8988T (cell line): ENCODE measurements at regions not wholly inside any gene's neighbourhood (a gene's known extent, or its start where the extent isn't known, plus 50 kb on each side); places are given as distances from the start of the nearest gene placed in this dataset.
"Not testable (repeated sequence)": the region's sequence is repeated elsewhere in the genome, so short reads cannot be mapped to it uniquely, and the experiment has no call there.

Experiments
- DNase-seq: peaks from one replicate; pipeline ENCODE4 v3.0.0; 2011

DNA sequence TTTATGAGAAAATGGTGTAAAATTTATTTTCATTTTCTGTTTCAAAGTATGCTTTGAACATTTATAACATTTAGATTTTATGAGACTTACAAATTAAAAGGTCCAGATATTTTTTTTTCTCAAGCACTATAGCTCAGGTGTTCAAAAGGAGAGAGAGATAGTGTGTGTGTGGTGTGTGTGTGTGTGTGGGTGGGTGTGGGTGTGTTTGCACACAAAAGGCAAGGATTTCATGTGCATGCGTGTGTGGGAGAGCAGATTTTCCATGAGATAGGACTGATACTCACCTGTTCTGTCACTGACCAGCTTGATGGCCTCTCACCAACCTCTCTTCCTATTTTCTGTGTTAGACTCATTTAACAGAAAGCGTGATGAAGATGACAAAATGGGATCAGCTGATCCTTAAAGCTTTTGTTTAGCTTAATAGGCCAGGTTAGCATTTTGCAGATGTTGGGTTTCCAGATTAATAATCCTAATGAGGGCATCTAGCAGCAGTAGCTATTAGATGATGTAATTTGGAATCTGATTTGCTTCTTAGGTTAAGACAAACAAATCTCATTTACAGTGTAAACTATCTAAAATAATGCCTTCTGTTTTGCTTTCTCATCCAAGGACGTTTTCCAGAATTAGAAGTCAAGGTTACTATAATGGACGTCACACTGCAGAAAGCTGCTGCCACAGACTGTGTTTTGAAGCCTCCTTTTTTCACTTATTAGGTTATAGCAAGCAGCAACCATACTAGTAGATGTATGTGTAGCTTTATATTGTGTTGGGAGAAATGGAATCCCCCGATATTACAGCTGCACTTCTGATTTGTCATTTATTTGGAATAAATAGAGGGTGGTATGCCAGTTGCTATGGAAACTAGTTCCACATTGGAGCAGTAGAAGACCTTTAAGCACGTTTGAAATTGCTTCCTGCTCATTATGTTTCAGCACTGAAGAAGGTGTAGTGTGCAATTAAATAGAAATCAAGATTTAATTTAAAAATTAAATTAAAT lies 355.6 kb downstream of the TAF11L14 start:
- DNase-seq: no peak

DNA sequence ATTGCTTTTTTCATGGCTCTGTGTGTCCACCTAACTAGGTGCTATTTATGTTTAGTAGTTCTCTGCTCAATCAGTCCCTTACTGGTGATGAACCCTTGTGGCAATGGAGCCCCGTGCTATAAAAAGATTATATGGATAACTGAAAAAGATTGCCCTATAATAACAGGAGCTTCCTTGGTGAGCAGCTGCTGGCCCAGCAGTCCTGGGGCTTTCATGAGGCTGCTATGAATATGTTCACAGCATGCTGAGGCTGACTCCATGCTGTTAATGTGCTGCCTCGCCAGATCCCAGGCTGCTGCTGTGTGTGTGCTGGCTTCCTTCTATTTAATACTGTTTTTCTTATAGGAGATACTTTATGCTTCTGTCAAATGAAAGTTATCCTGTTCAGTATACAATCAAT lies 357.5 kb downstream of the TAF11L14 start:
- no peak for DNase-seq

DNA sequence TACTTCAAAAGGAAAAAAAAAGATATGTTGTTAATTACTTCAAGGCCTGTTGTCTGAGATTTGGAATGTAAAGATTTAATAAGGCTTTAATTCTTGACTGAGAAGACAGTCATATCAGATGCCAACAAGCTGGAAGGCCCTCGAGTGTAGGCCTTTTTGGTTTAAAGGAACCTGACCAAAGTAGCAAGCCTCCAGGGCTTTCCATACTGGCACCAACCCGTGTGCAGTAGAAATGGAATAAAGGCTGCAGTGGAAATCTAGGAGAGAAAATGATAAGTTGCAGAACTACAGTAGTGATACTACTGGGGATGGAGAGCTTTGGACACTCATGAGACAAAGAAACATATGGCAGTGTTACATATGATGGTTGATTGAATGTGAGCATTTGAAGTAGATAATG lies 358.0 kb downstream of the TAF11L14 start:
- DNase-seq: no peak

DNA sequence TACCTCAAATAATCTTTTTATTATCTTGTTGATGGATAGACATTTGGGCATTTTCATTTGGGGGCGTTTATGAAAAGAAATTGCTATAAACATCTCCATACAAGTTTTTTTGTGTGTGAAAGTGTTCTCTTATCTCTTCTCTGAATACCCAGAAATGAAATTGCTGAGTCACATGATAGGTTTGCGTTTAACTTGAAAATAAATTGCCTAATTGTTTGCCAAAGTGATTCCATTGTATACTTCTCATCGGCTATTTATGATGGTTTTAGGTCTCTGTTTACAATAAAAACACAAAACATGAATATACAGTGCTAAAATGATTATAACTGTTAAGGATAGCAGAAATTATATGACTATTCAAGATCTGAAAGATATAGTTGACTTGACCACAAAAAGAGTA lies 361.7 kb downstream of the TAF11L14 start:
- DNase-seq: no peak

- no peak for DNase-seq
Measured at GRCh38 chr5:17999858-18000257, 365.6 kb downstream of the TAF11L14 start.

- no peak for DNase-seq
Measured at GRCh38 chr5:18000744-18001143, 366.5 kb downstream of the TAF11L14 start.

- no peak for DNase-seq
Measured at GRCh38 chr5:18003312-18003711, 369.1 kb downstream of the TAF11L14 start.

DNA sequence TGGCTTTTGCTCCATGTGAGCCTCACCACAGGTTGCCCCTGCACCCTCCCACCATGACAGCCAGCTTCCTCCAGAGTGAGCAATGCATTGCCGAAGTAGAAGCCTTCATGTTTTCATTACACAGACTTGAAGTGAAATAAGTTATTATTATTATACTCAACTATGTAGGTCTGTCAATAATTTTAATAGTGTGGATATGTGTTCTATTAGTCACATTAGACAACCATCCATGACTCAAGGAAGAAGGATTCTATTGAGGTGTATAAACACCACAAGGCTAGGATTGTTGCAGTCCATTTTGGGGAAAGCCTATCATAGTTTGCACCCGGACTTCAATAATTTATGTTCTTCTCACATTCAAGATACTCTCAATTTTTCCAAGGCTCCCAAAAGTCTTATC lies 369.5 kb downstream of the TAF11L14 start:
- no peak for DNase-seq

DNA sequence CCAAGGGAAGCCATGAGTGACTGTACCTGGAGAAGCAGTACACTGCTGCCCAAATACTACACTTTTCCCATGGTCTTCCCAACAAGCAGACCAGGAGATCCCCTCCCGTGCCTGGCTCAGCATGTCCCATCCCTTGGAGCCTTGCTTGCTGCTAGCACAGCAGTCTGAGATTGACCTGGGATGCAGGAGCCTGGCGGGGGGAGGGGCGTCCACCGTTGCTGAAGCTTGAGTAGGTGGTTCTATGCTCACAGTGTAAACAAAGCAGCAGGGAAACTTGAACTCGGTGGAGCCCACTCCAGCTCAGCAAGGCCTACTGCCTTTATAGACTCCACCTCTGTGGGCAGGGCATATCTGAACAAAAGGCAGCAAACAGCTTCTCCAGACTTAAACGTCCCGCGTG lies 372.0 kb downstream of the TAF11L14 start:
- DNase-seq: not testable (repeated sequence)

DNA sequence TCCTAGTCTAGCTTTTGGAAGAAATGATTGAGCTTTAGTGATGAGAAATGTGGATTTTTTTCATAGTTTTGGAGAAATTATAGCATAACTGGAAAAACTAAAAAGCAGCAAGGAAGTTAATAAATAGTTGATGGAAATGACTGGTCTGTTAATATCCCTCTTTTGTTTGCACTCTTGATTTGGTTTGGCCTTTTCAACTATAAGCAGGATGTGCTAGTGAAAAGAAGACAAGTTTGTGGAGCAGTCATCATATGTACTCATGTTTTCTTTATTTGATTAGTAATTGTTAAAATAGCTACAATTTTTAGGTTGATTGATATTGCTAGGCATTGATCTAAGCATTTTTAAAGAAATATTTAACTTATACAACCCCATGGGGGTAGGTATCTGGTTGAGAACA lies 374.7 kb downstream of the TAF11L14 start:
- DNase-seq: no peak

GRCh38 chr5:18010053-18010452 lies 375.8 kb downstream of the TAF11L14 start:
- DNase-seq: no peak

DNA sequence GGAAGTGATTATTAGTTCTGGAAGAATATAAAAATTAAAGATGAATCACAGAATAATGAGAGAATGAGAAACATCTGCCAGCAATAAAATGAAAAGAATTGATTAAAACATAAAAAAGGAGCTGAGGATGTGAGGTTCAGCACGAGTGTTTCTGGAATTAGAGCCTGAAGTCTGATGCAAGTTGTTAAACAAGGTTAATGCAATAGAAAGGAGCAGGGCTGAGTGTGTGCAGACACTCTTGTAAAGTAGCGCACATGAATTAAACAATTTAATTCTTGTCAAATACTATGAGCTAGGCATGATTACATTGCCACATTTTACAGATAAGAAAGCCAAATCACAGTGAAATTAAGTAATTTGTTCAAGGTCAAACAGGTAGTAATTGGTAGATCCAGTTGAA lies 384.2 kb downstream of the TAF11L14 start:
- DNase-seq: no peak

GRCh38 chr5:18023275-18023674 lies 389.0 kb downstream of the TAF11L14 start:
- no peak for DNase-seq

- DNase-seq: no peak
Measured at GRCh38 chr5:18023986-18024385, 389.7 kb downstream of the TAF11L14 start.

DNA sequence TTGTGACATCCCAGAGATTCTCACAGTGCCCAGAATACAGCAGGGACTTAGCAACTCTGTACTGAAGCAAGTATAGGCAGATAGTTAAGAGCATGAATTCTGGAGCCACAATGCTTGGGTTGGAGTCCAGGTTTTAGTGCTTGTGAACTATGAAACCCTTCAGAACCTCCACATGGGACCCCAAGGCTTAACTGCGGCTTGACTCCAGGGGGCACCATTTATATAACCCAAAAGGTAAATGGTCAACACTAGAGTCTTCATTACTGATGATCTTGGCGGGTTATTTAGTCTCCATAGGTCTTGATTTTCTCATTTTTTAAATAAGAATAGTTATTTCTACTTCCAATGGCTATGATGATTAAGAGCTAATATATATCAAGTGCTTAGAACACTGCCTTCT lies 390.3 kb downstream of the TAF11L14 start:
- no peak for DNase-seq

- no peak for DNase-seq
Measured at GRCh38 chr5:18027241-18027867, 393.1 kb downstream of the TAF11L14 start.

- DNase-seq: no peak
Measured at GRCh38 chr5:18028036-18028435, 393.8 kb downstream of the TAF11L14 start.

- no peak for DNase-seq
Measured at GRCh38 chr5:18032744-18033143, 398.5 kb downstream of the TAF11L14 start.

- no peak for DNase-seq
Measured at GRCh38 chr5:18036531-18036930, 402.3 kb downstream of the TAF11L14 start.

GRCh38 chr5:18037718-18038117 lies 403.5 kb downstream of the TAF11L14 start:
- DNase-seq: no peak

DNA sequence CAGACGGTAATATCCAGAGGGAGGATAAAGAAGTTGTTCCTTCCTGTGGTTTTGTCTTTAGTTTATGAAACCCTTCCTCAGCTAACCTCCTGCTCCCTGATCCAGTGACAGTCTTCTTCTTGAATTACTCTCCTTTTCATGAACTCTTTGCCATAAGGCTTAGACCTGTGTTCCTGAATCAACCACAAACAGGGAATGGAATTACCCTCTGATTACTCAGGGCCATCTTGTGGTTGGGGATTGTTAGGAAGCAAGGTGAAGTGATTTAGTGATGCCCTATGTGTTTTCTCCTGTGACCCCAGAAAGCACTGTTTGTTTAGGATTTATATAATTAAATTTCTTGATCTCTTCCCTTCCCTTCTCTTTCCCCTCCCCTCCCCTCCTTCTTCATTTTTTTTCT lies 409.1 kb downstream of the TAF11L14 start:
- DNase-seq: no peak

DNA sequence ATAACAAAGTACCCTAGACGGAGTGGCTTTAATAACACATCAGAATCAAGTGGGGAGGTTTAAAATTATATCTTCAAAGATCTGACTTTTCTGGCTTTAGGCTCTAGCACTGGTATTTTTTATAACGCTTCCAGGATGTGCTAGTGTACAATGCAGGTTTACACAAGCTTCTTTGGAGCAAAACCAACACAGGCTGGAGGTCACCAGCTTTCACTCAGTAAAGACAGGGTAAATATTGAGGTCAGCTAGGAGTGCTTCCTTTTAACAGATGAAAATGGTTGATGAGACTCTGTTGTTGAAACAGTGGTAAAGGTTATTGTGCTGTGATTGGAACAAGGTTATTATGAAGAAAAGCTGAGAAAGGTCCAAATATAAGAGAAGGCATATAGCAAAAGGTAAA lies 414.2 kb downstream of the TAF11L14 start:
- DNase-seq: no peak

DNA sequence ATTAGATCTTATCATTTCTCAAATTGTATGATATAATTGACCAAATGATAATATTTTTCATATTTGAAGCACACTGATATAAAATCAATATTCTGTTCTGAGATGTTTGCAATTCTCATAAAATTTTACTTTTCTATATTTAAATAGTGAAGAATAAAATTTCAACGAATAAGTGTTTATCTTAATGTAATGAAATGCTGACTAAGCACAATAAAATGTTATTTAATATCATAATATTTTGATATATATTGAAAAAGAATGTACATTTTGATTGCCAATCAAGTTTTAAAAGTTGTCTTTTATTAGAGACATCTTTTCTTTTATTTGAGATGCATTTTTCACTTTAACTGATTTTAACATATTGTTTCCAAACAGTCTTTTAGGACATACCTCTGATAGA lies 416.1 kb downstream of the TAF11L14 start:
- DNase-seq: no peak

GRCh38 chr5:18050776-18051175 lies 416.5 kb downstream of the TAF11L14 start:
- DNase-seq: no peak
